GM12874 (cell line): ENCODE measurements at regions not wholly inside any gene's neighbourhood (a gene's known extent, or its start where the extent isn't known, plus 50 kb on each side); places are given as distances from the start of the nearest gene placed in this dataset.

Experiments
- TF ChIP-seq, protein P1 (sequence below): IDR thresholded peaks from 2 replicates; pipeline ENCODE4 v1.5.1; 2011; ENCODE audit warnings: low read depth, mild to moderate bottlenecking, control low read depth, low read length, moderate library complexity; ENCODE audit not compliant: insufficient read depth

DNA sequence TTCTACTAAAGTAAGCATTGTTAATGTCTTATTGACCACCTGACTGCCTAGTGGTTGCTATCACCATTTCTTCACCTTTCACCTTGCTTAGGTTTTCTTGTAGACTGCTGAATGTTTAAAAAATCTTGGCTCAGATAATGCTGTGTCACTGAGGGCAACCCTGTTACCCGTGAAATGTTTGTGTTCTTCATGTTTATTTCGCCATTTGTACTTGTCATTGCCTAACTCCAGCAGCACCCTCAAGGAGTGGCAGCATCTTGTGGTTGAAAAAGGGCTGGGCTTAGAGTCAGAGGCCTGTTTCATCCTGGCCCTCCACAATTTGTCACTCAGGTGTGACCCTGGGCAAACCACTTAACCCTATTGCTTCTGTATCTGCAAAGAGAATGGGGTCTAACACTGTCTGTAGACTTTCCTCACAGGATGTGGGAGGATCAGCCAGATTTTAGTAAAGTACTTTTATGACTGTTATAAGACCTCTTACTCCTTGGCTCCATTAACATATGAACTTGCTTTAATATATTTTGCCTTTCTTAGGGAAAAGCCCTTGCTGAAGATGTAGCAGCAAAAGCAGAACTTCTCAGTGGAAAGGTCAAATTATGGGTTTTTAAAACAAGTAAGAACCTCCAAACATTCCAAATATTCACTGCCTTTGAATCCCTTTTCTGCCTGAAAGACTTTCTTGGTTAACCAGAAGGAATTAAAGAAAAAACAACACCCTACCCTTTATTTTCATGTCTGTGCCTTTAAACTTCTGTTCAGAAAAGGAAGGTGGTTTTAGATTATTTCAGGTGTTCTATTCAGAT lies 154.5 kb upstream of the C11orf87 start:
- TF ChIP-seq, protein P1, sequence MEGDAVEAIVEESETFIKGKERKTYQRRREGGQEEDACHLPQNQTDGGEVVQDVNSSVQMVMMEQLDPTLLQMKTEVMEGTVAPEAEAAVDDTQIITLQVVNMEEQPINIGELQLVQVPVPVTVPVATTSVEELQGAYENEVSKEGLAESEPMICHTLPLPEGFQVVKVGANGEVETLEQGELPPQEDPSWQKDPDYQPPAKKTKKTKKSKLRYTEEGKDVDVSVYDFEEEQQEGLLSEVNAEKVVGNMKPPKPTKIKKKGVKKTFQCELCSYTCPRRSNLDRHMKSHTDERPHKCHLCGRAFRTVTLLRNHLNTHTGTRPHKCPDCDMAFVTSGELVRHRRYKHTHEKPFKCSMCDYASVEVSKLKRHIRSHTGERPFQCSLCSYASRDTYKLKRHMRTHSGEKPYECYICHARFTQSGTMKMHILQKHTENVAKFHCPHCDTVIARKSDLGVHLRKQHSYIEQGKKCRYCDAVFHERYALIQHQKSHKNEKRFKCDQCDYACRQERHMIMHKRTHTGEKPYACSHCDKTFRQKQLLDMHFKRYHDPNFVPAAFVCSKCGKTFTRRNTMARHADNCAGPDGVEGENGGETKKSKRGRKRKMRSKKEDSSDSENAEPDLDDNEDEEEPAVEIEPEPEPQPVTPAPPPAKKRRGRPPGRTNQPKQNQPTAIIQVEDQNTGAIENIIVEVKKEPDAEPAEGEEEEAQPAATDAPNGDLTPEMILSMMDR: no peak

DNA sequence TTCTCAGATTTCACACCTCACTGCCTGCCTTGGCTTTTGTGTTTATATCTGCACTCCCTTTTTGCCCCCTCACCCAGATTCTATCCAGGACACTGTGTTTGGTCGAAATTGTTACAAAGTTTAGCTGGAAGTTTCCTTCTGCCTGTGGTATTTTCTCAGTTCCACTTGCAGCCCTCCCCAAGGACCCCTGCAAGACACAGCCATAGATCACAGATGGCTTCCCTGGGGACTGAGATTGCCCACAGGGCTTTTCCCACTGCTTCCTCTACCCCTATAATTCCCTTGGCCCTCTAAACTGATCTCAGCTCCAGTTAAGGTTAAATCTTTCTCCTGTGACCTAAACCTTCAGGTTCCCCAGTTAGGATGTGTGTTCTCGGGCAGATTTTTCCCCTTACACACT lies 146.1 kb upstream of the C11orf87 start:
- TF ChIP-seq, protein P1: no peak

- TF ChIP-seq, protein P1: no peak
These were observed 136.5 kb upstream of the C11orf87 start for GRCh38 chr11:109285465-109285864.

GRCh38 chr11:109291553-109291952 lies 130.4 kb upstream of the C11orf87 start:
- TF ChIP-seq, protein P1: no peak

DNA sequence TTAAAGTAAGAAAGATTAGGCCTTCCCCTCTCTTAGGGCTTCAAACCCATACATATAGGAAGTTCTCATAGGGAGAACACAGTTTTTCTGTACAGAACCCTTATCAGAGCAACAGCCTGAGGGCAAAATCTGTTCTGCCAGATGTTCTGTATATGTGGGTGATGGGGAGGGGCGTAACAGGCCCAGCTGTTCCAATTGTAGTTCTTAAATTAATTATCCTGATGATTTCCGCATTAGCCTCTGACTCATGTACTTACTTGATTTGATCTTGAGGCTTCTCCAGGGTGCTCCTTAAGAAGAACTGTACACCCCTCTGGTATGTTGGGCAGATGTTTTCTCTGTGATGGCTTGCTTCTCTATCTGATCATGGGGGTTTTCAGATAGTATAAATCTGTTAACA lies 123.1 kb upstream of the C11orf87 start:
- TF ChIP-seq, protein P1: no peak

- TF ChIP-seq, protein P1: no peak
These were observed 121.8 kb upstream of the C11orf87 start for GRCh38 chr11:109300211-109300610.

DNA sequence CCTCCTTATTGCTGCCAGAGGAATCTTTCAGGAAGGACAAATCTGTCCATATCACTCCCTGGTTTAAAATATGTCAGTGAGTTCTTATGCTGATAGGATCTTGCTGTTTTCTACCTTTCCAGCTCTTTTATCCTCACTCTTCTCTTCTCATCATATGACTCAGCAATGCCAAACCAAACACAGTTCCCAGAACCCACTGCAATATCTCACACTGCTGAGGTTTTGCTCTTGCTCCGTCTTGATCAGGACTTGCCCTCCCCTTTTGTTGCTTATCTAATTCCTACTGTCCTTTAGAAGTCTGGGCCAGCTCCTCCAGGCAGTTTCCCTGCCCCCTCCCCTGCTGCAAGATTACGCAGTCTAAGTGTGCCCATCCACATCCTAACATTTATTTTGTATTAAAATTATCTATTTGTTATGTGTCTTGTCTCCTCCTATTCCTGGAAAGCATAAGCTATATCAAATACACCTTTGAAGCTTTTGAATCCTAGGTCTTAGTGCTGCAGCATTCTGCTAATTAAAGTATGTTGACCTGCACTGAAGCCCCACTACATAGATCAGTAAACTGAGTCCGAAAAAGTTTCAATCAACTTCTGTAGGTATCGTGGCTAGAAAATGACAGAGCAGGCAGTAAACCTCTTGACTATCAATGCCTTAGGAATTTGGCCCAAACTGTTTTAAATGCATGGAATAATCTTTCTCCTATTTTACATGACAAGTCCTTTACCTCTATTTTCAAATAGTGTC lies 119.2 kb upstream of the C11orf87 start:
- TF ChIP-seq, protein P1: no peak
